OCI-M2 (cell line): ENCODE measurements at regions not wholly inside any gene's neighbourhood (a gene's known extent, or its start where the extent isn't known, plus 50 kb on each side); places are given as distances from the start of the nearest gene placed in this dataset.

Experiments used
- DNase-seq: peaks from one replicate; lab custom pipeline; 2025; ENCODE audit not compliant: unreplicated experiment; lab: John Stamatoyannopoulos, UW

GRCh38 chr2:211055438-211055837 lies 499.0 kb downstream of the CPS1 start:
- no peak for DNase-seq

GRCh38 chr2:211061612-211062296 lies 505.4 kb downstream of the CPS1 start:
- no peak for DNase-seq

- DNase-seq = no peak
Observed at GRCh38 chr2:211062297-211062612, 505.9 kb downstream of the CPS1 start.

GRCh38 chr2:211067029-211067428 lies 510.6 kb downstream of the CPS1 start:
- DNase-seq = no peak

- no peak for DNase-seq
Observed at GRCh38 chr2:211068108-211068780, 511.8 kb downstream of the CPS1 start.

DNA sequence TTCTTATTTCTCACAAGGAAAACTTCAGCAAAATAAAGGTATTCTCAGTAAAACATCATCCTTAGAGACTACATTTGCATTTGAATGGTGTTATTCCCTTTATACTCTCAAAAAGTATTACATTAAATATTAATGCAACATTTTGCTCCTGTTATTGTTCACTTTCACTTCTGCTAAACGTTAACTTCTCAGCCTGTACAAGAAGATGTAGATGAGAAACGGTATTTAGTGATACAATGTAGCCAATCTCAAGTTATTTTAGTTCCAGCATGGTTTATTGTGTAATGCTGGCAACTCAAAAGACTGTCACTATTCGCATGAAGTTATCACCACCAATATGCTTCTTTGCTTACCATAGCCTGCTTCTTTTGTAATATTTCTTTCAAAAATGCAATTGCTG lies 514.1 kb downstream of the CPS1 start:
- no peak for DNase-seq

- DNase-seq = no peak
Observed at GRCh38 chr2:211077216-211077767, 520.9 kb downstream of the CPS1 start.

DNA sequence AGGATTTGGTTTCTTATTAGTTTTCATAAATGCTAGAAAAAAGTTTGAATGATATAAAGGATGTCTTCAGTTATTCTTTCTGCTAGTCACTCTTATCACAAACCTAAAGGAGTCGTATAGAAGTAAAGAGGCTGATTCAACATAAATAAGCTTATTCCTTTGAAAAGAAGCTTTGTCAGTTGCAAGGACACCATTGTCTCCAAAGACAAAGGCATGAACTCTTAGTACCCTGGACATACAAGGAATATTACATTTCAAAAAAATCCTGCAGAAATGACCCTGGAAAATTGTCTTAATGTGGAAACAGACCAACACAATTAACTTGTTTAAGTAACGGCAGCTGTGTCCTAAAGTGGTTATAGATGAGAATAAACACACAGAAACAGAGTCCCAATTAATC lies 528.0 kb downstream of the CPS1 start:
- DNase-seq = no peak

DNA sequence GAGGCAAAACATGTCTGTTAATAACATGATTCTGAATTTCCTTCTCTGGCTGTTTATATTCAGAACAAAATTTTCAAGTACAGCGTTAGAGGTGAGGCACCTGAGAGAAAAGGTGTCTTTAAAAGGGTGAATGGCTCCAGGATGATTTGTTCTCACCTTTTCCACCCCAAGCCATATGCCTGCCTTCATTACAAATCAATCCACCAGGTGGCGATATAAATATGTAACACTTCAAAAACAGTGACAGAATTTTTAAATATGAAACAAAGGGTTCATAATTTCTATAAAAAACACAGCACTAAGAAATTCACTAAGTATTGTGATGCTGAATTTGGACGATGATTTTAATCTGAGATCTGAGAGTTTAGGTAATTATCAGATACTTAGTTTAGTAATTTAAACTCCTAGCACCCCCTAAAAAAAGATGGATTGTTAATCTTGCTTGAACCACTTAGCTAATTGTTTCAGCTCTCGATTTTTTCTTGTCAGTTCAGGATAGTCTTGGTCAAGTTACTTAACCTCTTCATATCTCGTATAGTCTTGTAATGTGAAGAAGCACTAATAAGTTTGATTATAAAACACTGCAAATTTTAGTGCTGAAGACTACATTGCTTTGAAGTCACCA lies 528.8 kb downstream of the CPS1 start:
- DNase-seq = no peak

DNA sequence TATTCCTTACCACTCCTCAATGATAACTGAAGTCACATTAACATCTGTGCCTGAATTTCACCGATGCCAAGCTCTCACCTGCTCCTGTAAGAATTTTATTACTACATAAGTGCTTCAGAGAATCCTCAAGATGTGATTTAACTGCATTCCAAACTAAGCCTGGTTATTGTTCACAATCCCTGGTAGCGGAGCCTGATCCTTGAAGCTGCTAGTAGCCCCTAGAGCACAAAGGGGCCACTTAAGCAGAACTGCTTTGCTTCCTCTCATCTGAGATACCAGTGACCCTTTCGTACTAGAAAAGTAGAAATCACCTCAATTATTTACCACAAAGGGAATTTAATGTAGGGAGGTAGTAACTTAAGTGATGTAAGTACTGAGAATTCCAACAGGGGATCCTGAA lies 529.6 kb downstream of the CPS1 start:
- DNase-seq = no peak

- DNase-seq = no peak
Observed at GRCh38 chr2:211089127-211089526, 532.7 kb downstream of the CPS1 start.

GRCh38 chr2:211093743-211094303 lies 537.4 kb downstream of the CPS1 start:
- DNase-seq = no peak

DNA sequence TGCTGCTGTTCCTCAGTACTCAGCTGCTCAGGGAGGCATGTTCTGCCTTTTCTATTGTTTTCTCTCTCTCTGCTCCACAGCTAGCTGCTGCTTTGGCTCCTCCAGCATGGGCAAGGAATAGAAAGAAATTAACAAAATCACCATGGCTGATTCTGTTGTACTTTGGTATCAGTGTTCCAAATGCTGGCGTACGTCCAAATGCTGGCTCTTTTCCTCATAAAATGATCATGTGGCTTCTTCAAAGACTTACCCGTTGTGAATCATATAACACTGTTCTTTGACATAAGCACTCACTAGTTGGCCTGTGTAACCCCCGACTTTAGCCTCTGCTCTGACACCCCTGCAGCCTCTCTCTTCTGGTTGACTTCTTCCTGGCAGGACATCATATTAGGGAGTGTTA lies 547.6 kb downstream of the CPS1 start:
- DNase-seq = no peak

DNA sequence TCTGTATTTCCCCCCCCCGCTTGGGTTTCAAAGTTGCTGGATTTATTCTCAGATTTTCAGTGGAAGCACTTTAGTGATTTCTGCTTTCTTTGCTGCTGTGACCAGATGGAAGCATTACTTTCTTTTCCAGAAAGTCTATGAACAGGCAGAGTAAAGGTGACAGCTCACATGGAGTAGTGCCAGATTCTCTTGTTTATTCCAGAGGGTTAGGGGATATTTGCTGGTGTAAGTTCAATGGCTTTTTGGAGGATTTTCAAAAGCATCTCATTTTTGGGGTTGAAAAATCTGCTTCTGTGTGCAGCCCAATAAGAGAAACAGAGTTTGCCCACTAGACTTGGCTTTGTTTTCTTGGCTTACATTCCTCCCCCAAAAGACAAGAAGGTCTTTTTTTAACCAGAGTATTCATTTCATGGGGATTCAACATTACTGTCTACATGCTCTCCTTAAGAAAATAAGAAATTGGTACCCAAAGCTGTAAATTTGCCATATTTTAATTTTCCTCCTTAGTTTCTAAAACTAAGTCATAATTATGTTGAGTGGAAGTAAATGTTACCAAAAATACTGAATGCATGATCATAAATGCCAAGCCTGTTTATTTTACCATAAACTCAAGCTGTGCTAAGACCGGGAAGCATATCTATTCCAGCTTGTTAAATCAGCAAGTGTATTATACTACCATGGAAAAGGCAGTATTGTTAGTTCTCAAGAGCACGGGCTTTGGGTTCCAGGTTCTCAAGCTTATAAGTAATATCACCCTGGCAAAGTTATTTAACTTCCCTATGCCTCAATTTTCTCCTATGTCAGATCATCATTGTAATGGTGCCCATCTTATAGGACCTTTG lies 557.2 kb downstream of the CPS1 start:
- DNase-seq = no peak

GRCh38 chr2:211114826-211115455 lies 558.5 kb downstream of the CPS1 start:
- DNase-seq = no peak

- DNase-seq = no peak
Observed at GRCh38 chr2:211117026-211117425, 560.6 kb downstream of the CPS1 start.

DNA sequence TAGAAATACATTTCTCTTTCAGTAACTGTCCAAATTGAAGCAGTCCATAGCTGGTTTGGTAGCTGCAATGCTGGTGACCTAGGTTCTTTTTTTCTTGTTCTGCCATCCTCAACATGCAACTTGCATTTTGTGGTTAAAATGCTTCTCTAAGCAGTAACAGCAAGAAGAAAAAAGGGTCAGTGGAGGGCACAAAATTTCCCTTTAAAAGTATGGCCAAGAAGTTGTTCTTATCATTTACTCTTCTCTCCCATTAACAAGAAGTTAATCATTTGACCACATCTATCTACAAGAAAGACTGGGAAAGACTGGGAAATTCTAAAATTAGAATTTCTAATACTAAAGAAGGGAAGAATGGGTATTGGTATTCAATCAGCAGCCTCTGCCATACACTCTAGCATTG lies 569.9 kb downstream of the CPS1 start:
- DNase-seq = no peak

- no peak for DNase-seq
Observed at GRCh38 chr2:211127501-211127900, 571.1 kb downstream of the CPS1 start.

DNA sequence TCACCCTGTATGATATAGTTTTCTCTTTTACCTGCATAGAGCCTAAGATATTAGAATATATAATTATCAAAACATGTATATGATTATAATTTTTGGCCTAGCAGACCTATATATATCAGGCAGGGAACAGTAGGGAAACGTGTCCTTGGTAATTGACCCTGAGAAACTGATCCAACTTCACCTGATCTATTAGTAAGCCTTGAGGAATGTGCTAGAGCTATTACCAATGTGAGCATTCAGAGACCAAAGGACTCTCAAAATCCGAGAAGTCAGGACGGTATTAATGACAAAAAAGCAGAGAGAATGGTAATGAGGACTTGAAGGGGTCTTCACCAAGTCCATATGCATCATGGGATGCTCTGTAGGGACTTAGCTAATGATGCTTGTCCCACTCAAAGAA lies 571.9 kb downstream of the CPS1 start:
- no peak for DNase-seq

GRCh38 chr2:211129798-211130197 lies 573.4 kb downstream of the CPS1 start:
- DNase-seq = no peak

DNA sequence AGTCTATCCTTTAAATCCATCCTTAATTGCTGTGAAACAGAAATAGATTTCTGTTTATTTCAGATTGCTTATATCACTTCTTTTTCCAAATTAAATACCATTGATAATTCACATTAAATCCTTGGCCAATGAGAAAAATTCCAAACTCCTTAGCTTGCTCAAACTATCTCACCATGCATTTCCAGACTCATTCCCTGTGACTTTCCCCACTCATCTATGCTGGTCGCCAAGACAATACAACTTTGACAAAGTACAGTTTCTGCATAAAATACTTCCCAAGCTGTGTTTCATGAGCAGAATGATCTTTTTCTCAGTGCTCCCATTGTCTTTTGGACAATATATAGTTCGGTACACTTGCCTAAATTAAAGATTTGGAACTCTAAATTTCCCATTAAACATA lies 575.6 kb downstream of the CPS1 start:
- no peak for DNase-seq
